Activated CD4-positive, alpha-beta T cell treated with anti-CD3 and anti-CD28 coated beads, Interleukin-2, amount 10 ng/mL, durations not matched to agents 7 days and 5 days (primary cell): ENCODE measurements at regions not wholly inside any gene's neighbourhood (a gene's known extent, or its start where the extent isn't known, plus 50 kb on each side); places are given as distances from the start of the nearest gene placed in this dataset.
"Not testable (repeated sequence)": the region's sequence is repeated elsewhere in the genome, so short reads cannot be mapped to it uniquely, and the experiment has no call there.

Experiments used
- CTCF ChIA-PET: fragments of 350-600 bp; sonication (Branson Sonifier 250); formaldehyde crosslinking; loops from one replicate; lab custom pipeline; 2021; ENCODE audit warnings: antibody characterized with exemption; lab: Charles Lee
- POLR2A ChIA-PET: fragments of 350-600 bp; sonication (Branson Sonifier 250); formaldehyde crosslinking; loops from one replicate; lab custom pipeline; 2021; ENCODE audit warnings: antibody characterized with exemption; lab: Charles Lee
- DNase-seq: peaks from one replicate; pipeline ENCODE4 v3.0.0-alpha.2; 2020
- H3K27ac Mint-ChIP-seq: one replicate; pipeline ENCODE4 v1.8.0; 2021; ENCODE audit warnings: mild to moderate bottlenecking, moderate library complexity, mixed read lengths
- H3K27me3 Mint-ChIP-seq: one replicate; pipeline ENCODE4 v1.8.0; 2021; ENCODE audit warnings: mixed read lengths
- H3K36me3 Mint-ChIP-seq: one replicate; pipeline ENCODE4 v1.8.0; 2021; ENCODE audit warnings: low read depth, mixed read lengths
- H3K4me1 Mint-ChIP-seq: one replicate; pipeline ENCODE4 v1.8.0; 2021; ENCODE audit warnings: mixed read lengths
- H3K4me3 Mint-ChIP-seq: one replicate; pipeline ENCODE4 v1.8.0; 2021; ENCODE audit warnings: mild to moderate bottlenecking, moderate library complexity, mixed read lengths
- H3K9me3 Mint-ChIP-seq: one replicate; pipeline ENCODE4 v1.8.0; 2021; ENCODE audit warnings: mixed read lengths

DNA sequence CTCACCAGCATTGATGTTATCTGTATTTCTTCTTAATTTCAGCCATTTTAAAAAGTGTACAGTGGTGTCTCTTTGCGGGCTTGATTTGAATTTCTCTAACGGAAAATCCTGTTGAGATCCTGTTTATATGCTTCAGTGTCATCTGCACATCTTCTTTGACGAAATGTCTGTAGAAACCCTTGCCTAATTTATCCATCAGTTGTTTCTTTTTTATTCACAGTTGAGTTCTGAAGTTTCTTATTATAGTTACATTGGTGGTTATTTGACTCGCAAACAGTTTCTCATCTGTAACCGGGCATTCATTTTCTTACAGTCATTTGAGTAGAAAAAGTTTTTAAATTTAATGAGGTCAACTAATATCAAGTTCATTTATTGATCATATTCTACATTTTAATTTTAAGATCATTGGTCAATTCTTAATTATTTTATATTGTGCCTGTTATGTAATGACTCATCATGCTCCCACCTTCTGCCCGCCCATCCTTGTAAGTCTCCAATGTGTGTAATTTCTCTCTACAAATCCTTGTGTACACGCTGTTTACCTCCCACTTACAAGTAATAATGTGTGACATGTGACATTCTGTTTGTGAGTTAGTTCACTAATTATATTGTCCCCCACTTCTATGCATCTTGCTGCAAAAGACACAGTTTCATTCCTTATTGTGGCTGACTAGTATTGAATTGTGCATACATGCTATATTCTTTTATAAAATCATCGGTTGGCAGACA is 1242.8 kb downstream of the TMEM121 start:
- CTCF ChIA-PET, H3K4me3 Mint-ChIP-seq, H3K36me3 Mint-ChIP-seq, POLR2A ChIA-PET, H3K9me3 Mint-ChIP-seq, H3K27ac Mint-ChIP-seq, H3K27me3 Mint-ChIP-seq, DNase-seq: not testable (repeated sequence)
- peaks cover 37% of the 10 kb centered on the region for H3K4me1 Mint-ChIP-seq

GRCh38 chr14:106770158-106770672 is 1243.8 kb downstream of the TMEM121 start:
- CTCF ChIA-PET, H3K9me3 Mint-ChIP-seq, DNase-seq, H3K4me3 Mint-ChIP-seq, POLR2A ChIA-PET, H3K27me3 Mint-ChIP-seq, H3K36me3 Mint-ChIP-seq: not testable (repeated sequence)
- H3K27ac Mint-ChIP-seq = peak overlapping the region; percentile 59
- H3K4me1 Mint-ChIP-seq = peaks cover 43% of the 10 kb centered on the region

DNA sequence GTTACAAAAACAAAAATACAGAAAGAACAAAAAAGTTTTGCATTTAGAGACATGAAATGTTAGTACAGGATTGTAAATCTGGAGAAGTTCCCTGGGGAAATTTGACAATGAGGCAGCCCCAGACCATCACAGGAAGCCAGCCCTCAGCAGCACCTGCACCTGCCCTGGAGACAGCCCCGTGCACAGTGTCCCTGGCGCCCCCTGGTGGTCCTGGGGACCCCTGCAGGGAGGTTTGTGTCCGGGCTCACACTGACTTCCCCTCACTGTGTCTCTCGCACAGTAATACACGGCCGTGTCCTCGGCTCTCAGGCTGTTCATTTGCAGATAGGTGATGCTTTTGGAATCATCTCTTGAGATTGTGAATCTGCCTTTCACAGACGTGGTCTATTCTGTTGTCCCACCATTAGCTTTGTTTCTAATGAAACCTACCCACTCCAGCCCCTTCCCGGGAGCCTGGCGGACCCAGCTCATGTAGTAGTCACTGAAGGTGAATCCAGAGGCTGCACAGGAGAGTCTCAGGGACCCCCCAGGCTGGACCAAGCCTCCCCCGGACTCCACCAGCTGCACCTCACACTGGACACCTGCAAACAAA is 1248.6 kb downstream of the TMEM121 start:
- H3K36me3 Mint-ChIP-seq, H3K4me3 Mint-ChIP-seq, CTCF ChIA-PET, H3K9me3 Mint-ChIP-seq, H3K27me3 Mint-ChIP-seq, H3K27ac Mint-ChIP-seq, POLR2A ChIA-PET: not testable (repeated sequence)
- H3K4me1 Mint-ChIP-seq = peaks cover 30% of the 10 kb centered on the region
- DNase-seq = peak; percentile 62

- POLR2A ChIA-PET = no interaction called here
- DNase-seq = no peak
- peaks cover 25% of the 10 kb centered on the region for H3K4me1 Mint-ChIP-seq
- CTCF ChIA-PET = interaction anchor here (1.0 kb wide), 1 partner anchor 14 kb away, joined by 3 read pairs; no protein-coding TSS in a partner anchor
- H3K36me3 Mint-ChIP-seq = no peaks in the 10 kb centered on the region
- peaks cover 7% of the 10 kb centered on the region for H3K9me3 Mint-ChIP-seq
- H3K27ac Mint-ChIP-seq = no peak overlapping the region
- H3K27me3 Mint-ChIP-seq = no peaks in the 10 kb centered on the region
- H3K4me3 Mint-ChIP-seq = no peak overlapping the region
Measured at GRCh38 chr14:106776395-106776983, 1250.1 kb downstream of the TMEM121 start.

DNA sequence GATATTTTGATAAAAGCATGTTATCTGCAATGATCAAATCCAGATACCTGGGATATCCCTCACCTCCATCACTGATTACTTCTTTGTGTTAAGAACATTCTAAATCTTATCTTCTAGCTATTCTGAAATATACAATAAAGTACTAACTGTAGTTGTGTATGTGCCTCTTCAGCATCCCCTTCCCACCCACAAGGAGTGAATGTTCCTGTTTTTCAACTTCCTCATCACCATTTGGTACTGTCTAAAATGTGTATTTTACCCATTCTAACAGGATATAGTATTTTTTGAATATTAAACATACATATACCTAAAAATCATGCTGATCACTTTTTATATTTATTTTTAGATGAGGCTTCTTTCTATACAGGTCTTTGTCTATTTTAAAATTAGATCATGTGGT is 1252.6 kb downstream of the TMEM121 start:
- DNase-seq = no peak
- H3K27ac Mint-ChIP-seq = no peak overlapping the region
- peaks cover 25% of the 10 kb centered on the region for H3K4me1 Mint-ChIP-seq
- H3K9me3 Mint-ChIP-seq = peaks cover 7% of the 10 kb centered on the region
- no peak overlapping the region for H3K4me3 Mint-ChIP-seq
- no peaks in the 10 kb centered on the region for H3K36me3 Mint-ChIP-seq
- CTCF ChIA-PET = interaction anchor here (0.6 kb wide), 1 partner anchor 115 kb away, joined by 4 read pairs; no protein-coding TSS in a partner anchor
- POLR2A ChIA-PET = no interaction called here
- H3K27me3 Mint-ChIP-seq = peaks cover 3% of the 10 kb centered on the region

- H3K27ac Mint-ChIP-seq = no peak overlapping the region
- H3K4me1 Mint-ChIP-seq = peaks cover 16% of the 10 kb centered on the region
- H3K9me3 Mint-ChIP-seq = no peaks in the 10 kb centered on the region
- H3K4me3 Mint-ChIP-seq = no peak overlapping the region
- ChIA-PET CTCF (no interaction called here), POLR2A (no interaction called here)
- H3K36me3 Mint-ChIP-seq = no peaks in the 10 kb centered on the region
- no peak for DNase-seq
- H3K27me3 Mint-ChIP-seq = peaks cover 17% of the 10 kb centered on the region
Measured at GRCh38 chr14:106786697-106787096, 1260.3 kb downstream of the TMEM121 start.

DNA sequence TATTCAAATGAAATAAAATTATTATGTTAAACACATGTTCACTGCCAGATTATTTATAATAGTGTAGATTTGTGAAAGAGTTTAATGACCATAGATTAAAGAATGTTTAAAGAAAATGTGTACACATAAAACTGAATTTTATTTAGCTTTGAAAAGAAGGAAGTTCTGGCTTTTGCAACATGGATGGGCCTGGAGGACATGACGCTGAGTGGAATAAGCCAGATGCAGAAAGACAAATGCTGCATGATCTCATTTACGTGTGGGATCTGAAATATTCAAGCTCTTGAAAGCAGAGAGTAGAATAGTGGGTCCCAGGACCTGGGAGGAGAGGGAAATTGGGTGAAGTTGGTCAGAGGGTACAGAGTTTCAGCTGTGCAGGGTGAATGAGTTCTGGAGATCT is 1261.2 kb downstream of the TMEM121 start:
- no peak overlapping the region for H3K4me3 Mint-ChIP-seq

GRCh38 chr14:106788534-106788933 is 1262.2 kb downstream of the TMEM121 start:
- Mint-ChIP-seq H3K27me3 (peaks cover 18% of the 10 kb centered on the region), H3K9me3 (no peaks in the 10 kb centered on the region), H3K36me3 (no peaks in the 10 kb centered on the region), H3K4me3 (no peak overlapping the region), H3K27ac (no peak overlapping the region), H3K4me1 (peaks cover 16% of the 10 kb centered on the region)
- POLR2A ChIA-PET = no interaction called here
- CTCF ChIA-PET = interaction anchor here (1.0 kb wide), 1 partner anchor 84 kb away, joined by 3 read pairs; no protein-coding TSS in a partner anchor
- no peak for DNase-seq

More for the DNA sequence above, 1261.2 kb downstream of the TMEM121 start:
- H3K36me3 Mint-ChIP-seq = no peaks in the 10 kb centered on the region
- no peak for DNase-seq
- H3K9me3 Mint-ChIP-seq = no peaks in the 10 kb centered on the region
- ChIA-PET POLR2A (no interaction called here), CTCF (interaction anchor here (1.0 kb wide), 1 partner anchor 85 kb away, joined by 3 read pairs; no protein-coding TSS in a partner anchor)
- H3K27ac Mint-ChIP-seq = no peak overlapping the region
- peaks cover 17% of the 10 kb centered on the region for H3K27me3 Mint-ChIP-seq
- peaks cover 16% of the 10 kb centered on the region for H3K4me1 Mint-ChIP-seq

DNA sequence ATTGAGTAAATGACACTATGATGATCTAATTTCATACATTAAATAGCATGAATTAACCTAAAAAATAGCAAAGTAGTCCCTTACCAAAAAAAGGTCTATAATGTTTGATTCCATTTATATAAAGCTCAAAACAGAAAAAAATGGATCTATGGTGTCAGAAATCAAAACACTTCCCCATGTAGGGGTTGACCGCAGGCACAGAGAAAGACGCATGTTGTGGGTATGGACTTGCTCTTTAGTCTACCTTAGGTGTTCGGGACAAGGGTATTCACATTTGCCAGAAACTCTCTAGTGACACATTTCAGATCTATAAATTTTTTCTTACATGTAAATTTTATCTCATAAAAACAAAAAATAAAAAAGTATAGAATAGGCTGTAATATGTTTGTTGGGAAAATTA is 1262.9 kb downstream of the TMEM121 start:
- no peak overlapping the region for H3K4me3 Mint-ChIP-seq
- no peak for DNase-seq
- CTCF ChIA-PET = no interaction called here

DNA sequence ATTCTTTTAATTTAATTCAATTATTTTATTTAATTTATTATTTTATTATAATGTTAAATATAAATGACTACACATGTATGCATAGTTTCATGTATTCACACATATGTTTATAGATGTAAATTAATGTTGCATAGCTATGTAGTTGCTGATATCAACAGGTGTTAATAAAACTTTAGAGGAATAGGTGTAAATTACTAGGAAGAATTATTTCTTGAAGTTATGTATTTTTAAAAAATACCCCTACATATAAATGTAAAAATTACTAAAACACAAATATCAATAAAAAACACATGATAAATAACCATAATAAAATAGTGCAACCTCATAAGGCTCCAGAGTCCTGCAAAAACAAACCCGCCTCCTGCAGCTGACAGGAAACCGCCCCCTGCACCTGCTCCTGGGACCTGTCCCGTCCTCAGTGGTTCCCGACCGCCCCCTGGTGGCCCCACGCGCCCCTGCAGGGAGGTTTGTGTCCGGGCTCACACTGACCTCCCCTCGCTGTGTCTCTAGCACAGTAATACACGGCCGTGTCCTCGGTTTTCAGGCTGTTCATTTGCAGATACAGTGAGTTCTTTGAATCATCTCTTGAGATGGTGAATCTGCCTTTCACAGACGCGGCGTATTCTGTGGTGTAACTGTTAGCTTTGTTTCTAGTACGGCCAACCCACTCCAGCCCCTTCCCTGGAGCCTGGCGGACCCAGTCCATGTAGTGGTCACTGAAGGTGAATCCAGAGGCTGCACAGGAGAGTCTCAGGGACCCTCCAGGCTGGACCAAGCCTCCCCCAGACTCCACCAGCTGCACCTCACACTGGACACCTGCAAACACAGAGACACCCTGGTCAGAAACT is 1264.0 kb downstream of the TMEM121 start:
- peaks cover 16% of the 10 kb centered on the region for H3K4me1 Mint-ChIP-seq
- H3K36me3 Mint-ChIP-seq = no peaks in the 10 kb centered on the region
- no peak overlapping the region for H3K4me3 Mint-ChIP-seq
- peaks cover 31% of the 10 kb centered on the region for H3K27me3 Mint-ChIP-seq
- no peaks in the 10 kb centered on the region for H3K9me3 Mint-ChIP-seq
- peak; percentile 81 for DNase-seq
- POLR2A ChIA-PET = no interaction called here
- no peak overlapping the region for H3K27ac Mint-ChIP-seq
- CTCF ChIA-PET = interaction anchor here (0.8 to 1.4 kb wide), 6 partner anchors 14 to 173 kb away, joined by 3 to 4 read pairs (median 3); no protein-coding TSS in a partner anchor

More for the DNA sequence above, 1262.9 kb downstream of the TMEM121 start:
- POLR2A ChIA-PET = no interaction called here
- H3K9me3 Mint-ChIP-seq = no peaks in the 10 kb centered on the region
- H3K36me3 Mint-ChIP-seq = no peaks in the 10 kb centered on the region
- H3K4me1 Mint-ChIP-seq = peaks cover 16% of the 10 kb centered on the region
- H3K27me3 Mint-ChIP-seq = peaks cover 24% of the 10 kb centered on the region
- no peak overlapping the region for H3K27ac Mint-ChIP-seq

DNA sequence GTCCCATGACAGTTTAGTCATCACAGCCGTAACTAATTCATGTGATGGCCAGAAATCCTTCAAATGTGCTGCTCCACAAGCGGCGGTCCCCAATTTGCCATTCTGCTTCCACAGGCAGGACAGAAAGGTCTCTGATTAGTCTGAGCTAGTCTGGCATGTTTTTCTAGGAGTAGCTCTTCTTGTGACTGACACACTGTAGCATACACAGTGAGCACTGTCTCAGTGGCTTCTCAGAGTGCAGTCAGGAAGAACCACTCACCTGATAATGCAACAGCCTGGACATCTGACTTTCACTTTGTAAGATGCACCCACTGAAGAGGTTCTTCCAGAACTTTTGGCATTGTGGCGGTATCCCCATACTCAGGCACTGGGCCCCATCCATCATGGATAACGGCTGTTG is 1266.2 kb downstream of the TMEM121 start:
- Mint-ChIP-seq H3K9me3 (no peaks in the 10 kb centered on the region), H3K4me3 (no peak overlapping the region), H3K4me1 (peaks cover 16% of the 10 kb centered on the region), H3K36me3 (no peaks in the 10 kb centered on the region), H3K27ac (no peak overlapping the region), H3K27me3 (peaks cover 37% of the 10 kb centered on the region)
- no peak for DNase-seq
- ChIA-PET CTCF (interaction anchor here (0.6 kb wide), 1 partner anchor 327 kb away, joined by 3 read pairs; no protein-coding TSS in a partner anchor), POLR2A (no interaction called here)

- DNase-seq, H3K4me3 Mint-ChIP-seq, H3K4me1 Mint-ChIP-seq, H3K27ac Mint-ChIP-seq, H3K36me3 Mint-ChIP-seq, POLR2A ChIA-PET, H3K9me3 Mint-ChIP-seq: not testable (repeated sequence)
- H3K27me3 Mint-ChIP-seq = peaks cover 58% of the 10 kb centered on the region
- CTCF ChIA-PET = interaction anchor here (1.0 kb wide), 1 partner anchor 13 kb away, joined by 3 read pairs; no protein-coding TSS in a partner anchor
Measured at GRCh38 chr14:106798166-106798565, 1271.8 kb downstream of the TMEM121 start.
